NCI-H1417 treated with DMSO at 0.1 percent for 48 hours (cell line): ENCODE measurements at regions not wholly inside any gene's neighbourhood (a gene's known extent, or its start where the extent isn't known, plus 50 kb on each side); places are given as distances from the start of the nearest gene placed in this dataset.

Source experiments
- DNase-seq: peaks from one replicate; lab custom pipeline; 2025; lab: John Stamatoyannopoulos, UW

DNA sequence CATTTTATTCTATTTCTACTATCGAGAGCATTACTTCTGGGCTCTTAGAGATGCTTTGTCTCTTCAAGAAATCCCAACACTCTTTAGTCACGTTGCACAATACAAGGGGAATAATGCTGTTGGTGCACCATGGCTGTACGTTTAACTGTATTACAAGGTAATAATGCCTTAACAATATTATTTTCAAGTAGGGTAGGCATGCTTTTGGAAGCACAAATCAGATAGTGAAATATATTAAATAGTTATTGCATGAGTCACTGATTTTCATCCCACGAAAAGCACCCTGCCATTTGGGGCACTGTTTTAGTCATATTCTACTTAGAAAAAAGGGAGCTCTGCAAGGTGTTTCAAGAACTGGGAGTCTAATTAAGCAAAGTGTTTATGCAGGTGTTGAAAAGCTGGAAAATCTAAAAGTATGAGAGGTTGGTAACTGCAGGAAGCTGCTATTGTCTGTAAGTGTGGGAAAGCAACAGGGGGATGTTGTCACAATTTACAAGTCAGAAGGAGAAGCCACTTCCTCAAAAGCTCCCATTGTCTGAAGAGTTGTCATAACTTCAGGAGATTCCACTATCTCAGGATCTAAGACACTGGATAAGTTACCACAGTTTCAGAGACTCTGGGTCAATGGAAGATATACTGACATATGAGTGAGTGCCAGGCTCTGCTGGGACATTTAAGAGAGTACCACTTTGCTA lies 218.2 kb downstream of the JRKL start:
- no peak for DNase-seq

GRCh38 chr11:96614101-96614500 lies 224.3 kb downstream of the JRKL start:
- DNase-seq: no peak

DNA sequence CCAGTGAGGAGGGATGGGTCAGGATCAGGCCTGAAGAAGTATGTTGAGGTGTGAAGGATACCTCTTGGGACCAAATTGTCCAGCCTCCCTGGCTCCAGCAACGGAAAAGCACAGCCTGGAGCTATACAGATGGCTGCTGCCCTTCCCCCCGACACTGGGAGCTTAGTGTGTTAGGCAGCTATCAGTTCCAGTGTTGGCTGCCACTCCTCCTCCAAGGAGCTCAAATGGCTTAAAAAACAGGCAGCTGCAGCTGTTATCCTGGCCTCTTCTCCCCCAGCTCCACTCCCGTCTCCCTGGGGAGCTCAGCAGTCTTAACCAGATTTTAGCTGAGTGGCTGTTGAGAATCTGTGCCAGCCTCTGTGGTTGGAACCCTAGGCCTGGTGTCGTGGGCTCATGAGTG lies 225.0 kb downstream of the JRKL start:
- no peak for DNase-seq

DNA sequence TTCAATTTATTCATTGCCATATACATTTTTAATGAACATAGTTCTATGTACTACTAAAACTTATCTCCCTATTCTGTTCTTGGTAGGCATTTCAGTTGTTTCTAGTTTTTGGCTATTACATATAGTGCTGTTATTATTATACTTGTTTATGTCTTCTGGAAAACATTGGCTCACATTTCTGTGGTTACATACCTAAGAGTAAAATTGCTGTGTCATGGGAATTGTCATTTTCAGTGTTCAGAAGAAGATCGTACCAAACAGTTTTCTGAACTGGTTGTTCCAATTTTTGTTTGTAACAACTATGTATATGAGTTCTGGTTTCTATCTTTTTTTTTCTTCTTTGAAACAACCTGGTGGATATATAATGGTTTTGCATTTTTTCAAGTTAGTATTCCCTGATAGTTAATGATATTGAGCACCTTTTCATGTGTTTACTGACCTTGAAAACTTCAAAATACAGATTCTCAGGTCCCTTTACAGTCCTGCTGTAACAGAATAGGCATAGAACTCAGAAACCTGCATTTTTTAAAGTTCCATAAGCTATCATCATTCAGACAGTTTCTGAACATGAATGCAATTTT lies 230.7 kb downstream of the JRKL start:
- no peak for DNase-seq

DNA sequence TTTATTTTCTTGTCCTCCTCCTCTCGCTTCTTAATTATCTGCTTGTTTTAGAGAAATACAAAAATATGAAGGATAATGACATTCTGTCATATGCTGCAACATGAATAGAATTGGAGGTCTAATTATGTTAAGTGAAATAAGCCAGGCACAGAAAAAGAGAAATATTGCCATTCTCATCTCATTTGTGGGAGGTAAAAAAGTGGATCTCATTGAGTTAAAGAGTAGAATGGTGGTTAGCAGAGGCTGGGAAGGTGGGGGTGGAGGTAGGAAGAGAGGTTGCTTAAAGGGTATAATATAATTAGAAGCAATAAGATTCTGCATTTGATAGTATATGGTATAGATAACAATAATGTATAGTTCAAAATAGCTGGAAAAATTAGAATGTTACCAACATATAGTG lies 231.3 kb downstream of the JRKL start:
- no peak for DNase-seq

GRCh38 chr11:96622026-96622634 lies 232.3 kb downstream of the JRKL start:
- no peak for DNase-seq

DNA sequence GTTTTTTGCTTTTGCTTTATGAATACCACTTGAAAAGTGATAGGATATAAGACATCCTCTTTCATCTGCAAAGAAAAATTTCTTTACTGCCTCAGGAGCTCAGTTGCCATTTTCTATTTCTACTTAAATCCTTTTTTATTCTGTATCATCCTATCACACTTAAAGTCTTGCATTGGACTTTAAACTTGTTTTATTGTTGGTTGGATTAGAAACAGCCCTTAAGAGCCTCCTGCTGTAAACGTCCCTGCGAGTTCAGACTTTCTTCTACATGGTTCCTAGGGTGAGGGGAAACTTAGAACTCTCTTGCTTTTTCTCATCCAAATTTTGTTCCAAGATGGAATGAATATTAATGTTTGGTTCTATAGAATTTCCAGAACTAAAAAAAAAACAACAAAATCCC lies 234.3 kb downstream of the JRKL start:
- no peak for DNase-seq

- DNase-seq: no peak
Measured at GRCh38 chr11:96627376-96627775, 237.6 kb downstream of the JRKL start.

- DNase-seq: no peak
Measured at GRCh38 chr11:96635655-96636054, 245.8 kb downstream of the JRKL start.

GRCh38 chr11:96641261-96641660 lies 251.4 kb downstream of the JRKL start:
- no peak for DNase-seq

GRCh38 chr11:96642583-96642982 lies 252.8 kb downstream of the JRKL start:
- DNase-seq: no peak

- DNase-seq: no peak
Measured at GRCh38 chr11:96643173-96643572, 253.4 kb downstream of the JRKL start.

- no peak for DNase-seq
Measured at GRCh38 chr11:96647621-96648020, 257.8 kb downstream of the JRKL start.

DNA sequence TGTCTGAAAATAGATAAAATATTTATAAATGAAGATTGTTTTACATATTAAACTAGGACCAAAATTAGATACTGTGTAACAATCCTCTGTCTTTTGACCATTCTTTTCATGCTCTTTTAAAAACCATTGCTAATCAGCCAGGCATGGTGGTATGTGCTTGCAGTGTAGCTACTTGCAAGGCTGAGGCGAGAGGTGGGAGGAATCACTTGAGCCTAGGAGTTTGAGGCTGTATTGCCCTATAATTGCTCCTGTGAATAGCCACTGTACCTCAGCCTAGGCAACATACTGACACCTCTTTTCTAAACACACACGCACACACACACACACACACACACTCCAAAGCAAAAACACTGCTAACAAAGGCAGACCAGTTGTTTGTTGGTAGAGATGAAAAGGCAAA lies 259.2 kb downstream of the JRKL start:
- DNase-seq: no peak

DNA sequence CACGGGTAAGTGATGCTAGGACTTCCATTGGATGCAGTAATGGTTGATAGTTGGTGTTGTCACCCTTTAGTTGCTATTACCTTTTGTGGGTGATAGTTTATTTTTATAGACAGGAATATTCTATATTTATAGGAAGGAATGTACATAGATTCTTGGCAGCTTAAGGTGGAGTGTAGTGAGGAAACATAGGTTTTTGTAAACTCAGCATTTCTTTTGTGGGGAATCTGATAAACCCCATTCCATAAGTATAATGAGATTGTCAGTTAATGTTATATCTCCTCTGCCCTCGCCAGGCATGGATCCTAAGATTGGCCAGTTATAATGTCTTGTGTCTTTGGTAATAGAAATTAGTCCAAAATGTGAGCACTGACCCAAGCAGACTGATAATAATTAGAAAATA lies 262.7 kb downstream of the JRKL start:
- DNase-seq: no peak

DNA sequence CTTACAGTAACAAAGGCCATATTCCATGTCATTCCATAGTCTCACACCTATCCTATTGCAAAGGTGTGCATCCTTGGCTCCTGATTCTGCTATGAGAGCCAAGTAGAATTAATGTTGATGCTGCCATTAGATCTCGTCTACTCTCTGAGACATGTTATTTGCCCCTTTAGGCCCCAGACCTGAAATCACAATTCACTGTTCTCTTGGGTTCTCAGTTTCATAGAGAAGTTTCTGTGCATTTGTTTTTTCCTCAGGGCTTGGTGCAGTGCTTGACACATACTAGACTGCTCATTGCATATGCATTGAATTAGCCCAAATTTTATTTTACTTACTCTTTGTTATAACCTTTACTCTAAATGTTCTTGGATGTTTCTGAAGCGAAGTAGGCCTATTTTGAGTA lies 265.7 kb downstream of the JRKL start:
- no peak for DNase-seq

- no peak for DNase-seq
Measured at GRCh38 chr11:96658436-96658835, 268.6 kb downstream of the JRKL start.

DNA sequence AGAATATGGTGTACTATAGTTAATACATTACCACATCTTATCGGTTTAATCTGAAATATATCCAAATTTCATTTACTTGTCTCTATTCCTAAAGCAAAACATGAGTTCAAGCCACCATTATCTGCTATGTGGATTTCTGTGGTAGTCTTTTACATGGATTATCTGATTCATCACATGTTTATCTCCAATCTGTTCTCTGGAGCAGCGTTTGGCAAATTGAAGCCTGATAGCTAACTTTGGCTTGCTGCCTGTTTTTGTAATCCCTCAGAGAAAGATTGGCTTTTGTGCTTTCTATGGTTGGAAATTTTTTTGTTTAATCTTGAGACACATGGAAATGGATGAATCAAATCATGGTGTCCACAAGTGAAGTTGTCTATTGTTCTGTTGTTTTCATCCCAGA lies 274.3 kb downstream of the JRKL start:
- DNase-seq: no peak

DNA sequence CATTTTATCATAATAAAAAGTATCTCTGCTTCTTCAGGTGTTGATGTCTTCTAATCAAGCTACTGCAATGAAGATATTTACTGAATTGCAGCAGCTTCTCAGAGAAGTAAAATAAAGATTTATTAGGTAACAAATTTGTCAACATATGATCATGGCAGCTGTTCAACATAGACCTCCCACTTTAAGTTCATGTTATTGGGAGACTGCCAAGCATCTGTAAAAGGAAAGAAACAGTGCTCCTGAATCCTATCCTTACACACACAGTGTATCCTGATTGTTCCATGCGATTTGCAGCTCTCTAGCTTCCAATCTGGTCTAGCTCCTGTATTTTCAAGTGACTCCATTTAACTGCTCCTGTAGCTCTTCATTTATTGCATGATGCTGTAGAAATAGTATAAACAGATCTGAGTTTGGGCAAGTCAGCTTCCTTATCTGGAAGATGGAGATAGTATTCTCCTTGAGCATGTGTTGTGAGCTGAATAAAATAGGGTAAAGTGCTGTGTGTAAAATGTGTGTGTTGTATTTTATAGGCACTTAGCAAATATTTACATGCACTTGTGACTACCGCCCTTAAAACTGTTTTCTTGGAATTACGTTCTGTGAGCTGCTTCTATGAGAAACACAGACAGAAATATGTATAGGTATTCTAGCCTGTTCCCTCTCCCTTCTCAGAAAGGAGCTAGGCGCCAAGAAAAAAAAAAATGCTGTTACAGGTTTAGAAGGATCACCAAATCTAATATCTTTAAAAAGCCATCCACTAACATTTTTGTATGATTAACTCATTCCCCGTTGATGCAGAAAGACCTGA lies 290.6 kb downstream of the JRKL start:
- DNase-seq: no peak

DNA sequence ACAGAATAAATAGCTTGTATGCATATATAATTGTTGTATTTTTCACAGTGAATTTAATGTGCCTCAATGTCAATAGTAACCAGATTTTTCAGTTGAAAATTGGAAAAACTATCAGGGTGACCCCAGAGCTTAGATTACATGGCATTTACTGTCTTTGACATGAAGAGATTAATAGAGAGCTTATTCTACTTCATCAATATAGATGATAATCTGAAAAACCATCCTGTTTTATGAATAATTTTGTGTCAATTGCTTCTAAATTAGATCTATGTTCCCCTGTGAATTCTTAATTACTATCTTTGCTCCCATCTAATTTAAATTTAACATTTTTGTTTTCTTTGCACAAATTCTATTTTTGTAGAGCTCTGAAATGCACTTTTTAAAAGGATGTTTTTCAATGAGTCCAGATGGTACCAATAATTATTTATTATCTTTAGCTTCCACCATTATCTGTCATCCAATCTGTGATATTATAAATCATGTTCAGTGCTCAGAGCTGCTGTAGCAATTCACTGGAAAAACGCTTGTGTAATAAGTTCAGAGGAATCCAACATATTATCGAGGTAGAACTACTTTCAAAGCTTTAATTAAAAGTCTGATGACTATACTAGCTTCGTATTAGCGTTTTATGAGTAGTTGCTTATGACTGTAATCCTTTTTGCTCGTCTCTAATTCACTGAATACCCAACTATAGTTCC lies 291.4 kb downstream of the JRKL start:
- DNase-seq: no peak

- no peak for DNase-seq
Measured at GRCh38 chr11:96694338-96694737, 304.5 kb downstream of the JRKL start.

GRCh38 chr11:96696731-96697130 lies 306.9 kb downstream of the JRKL start:
- no peak for DNase-seq
